ENCODE measurements at regions not wholly inside any gene's neighbourhood (a gene's known extent, or its start where the extent isn't known, plus 50 kb on each side); places are given as distances from the start of the nearest gene placed in this dataset.
"Not testable (repeated sequence)": the region's sequence is repeated elsewhere in the genome, so short reads cannot be mapped to it uniquely, and the experiment has no call there.

- H3K9ac ChIP-seq (ENCODE audit: low read depth, low read length) = no peak overlapping the region
- H3K36me3 ChIP-seq (ENCODE audit: insufficient read depth, low read length) = no peaks in the 10 kb centered on the region
- no peaks in the 10 kb centered on the region for H3K4me1 ChIP-seq (ENCODE audit: insufficient read depth, low read length)
- no peaks in the 10 kb centered on the region for H3K9me3 ChIP-seq (ENCODE audit: control insufficient read depth, insufficient read depth, low read length)
Observed at GRCh38 chr3:15887261-15887660, 89.5 kb upstream of the ANKRD28 start.

GRCh38 chr3:15889936-15890335 is 92.2 kb upstream of the ANKRD28 start:
- H3K9ac ChIP-seq (ENCODE audit: low read depth, low read length) = no peak overlapping the region
- H3K36me3 ChIP-seq (ENCODE audit: insufficient read depth, low read length) = no peaks in the 10 kb centered on the region; the same call in 1 of the 2 replicates
- H3K4me1 ChIP-seq (ENCODE audit: insufficient read depth, low read length) = peaks cover 11% of the 10 kb centered on the region
- no peaks in the 10 kb centered on the region for H3K9me3 ChIP-seq (ENCODE audit: control insufficient read depth, insufficient read depth, low read length)

- H3K9me3 ChIP-seq (ENCODE audit: control insufficient read depth, insufficient read depth, low read length) = peaks cover 4% of the 10 kb centered on the region; the same call in 1 of the 2 replicates
- peaks cover 11% of the 10 kb centered on the region for H3K4me1 ChIP-seq (ENCODE audit: insufficient read depth, low read length)
- no peaks in the 10 kb centered on the region; the same call in 1 of the 2 replicates for H3K36me3 ChIP-seq (ENCODE audit: insufficient read depth, low read length)
- H3K9ac ChIP-seq (ENCODE audit: low read depth, low read length) = no peak overlapping the region
Observed at GRCh38 chr3:15892311-15893227, 94.8 kb upstream of the ANKRD28 start.

- Histone ChIP-seq H3K36me3 (ENCODE audit: insufficient read depth, low read length) (no peaks in the 10 kb centered on the region; the same call in 1 of the 2 replicates), H3K9ac (ENCODE audit: low read depth, low read length) (no peak overlapping the region), H3K4me1 (ENCODE audit: insufficient read depth, low read length) (peaks cover 11% of the 10 kb centered on the region), H3K9me3 (ENCODE audit: control insufficient read depth, insufficient read depth, low read length) (peaks cover 4% of the 10 kb centered on the region; the same call in 1 of the 2 replicates)
Observed at GRCh38 chr3:15894382-15894781, 96.6 kb upstream of the ANKRD28 start.

GRCh38 chr3:15896500-15896899 is 98.7 kb upstream of the ANKRD28 start:
- Histone ChIP-seq H3K9me3 (ENCODE audit: control insufficient read depth, insufficient read depth, low read length) (peaks cover 4% of the 10 kb centered on the region; the same call in 1 of the 2 replicates), H3K4me1 (ENCODE audit: insufficient read depth, low read length) (peaks cover 11% of the 10 kb centered on the region), H3K9ac (ENCODE audit: low read depth, low read length) (no peak overlapping the region), H3K36me3 (ENCODE audit: insufficient read depth, low read length) (no peaks in the 10 kb centered on the region; the same call in 1 of the 2 replicates)

GRCh38 chr3:15899388-15899787 is 101.6 kb upstream of the ANKRD28 start:
- H3K36me3 ChIP-seq (ENCODE audit: insufficient read depth, low read length) = no peaks in the 10 kb centered on the region

GRCh38 chr3:15903164-15903563 is 105.4 kb upstream of the ANKRD28 start:
- H3K36me3 ChIP-seq (ENCODE audit: insufficient read depth, low read length) = no peaks in the 10 kb centered on the region
- H3K9ac ChIP-seq (ENCODE audit: low read depth, low read length) = no peak overlapping the region
- no peaks in the 10 kb centered on the region for H3K4me1 ChIP-seq (ENCODE audit: insufficient read depth, low read length)
- H3K9me3 ChIP-seq (ENCODE audit: control insufficient read depth, insufficient read depth, low read length) = no peaks in the 10 kb centered on the region

More at GRCh38 chr3:15899388-15899787, 101.6 kb upstream of the ANKRD28 start:
- Histone ChIP-seq H3K4me1 (ENCODE audit: insufficient read depth, low read length) (peaks cover 1% of the 10 kb centered on the region; the same call in 1 of the 2 replicates), H3K9ac (ENCODE audit: low read depth, low read length) (no peak overlapping the region), H3K9me3 (ENCODE audit: control insufficient read depth, insufficient read depth, low read length) (peaks cover 4% of the 10 kb centered on the region; the same call in 1 of the 2 replicates)

- Histone ChIP-seq H3K36me3 (ENCODE audit: insufficient read depth, low read length) (no peaks in the 10 kb centered on the region), H3K9ac (ENCODE audit: low read depth, low read length) (no peak overlapping the region), H3K4me1 (ENCODE audit: insufficient read depth, low read length) (no peaks in the 10 kb centered on the region), H3K9me3 (ENCODE audit: control insufficient read depth, insufficient read depth, low read length) (no peaks in the 10 kb centered on the region)
Observed at GRCh38 chr3:15903759-15904720, 106.3 kb upstream of the ANKRD28 start.

- H3K9me3 ChIP-seq (ENCODE audit: control insufficient read depth, insufficient read depth, low read length) = no peaks in the 10 kb centered on the region
- H3K4me1 ChIP-seq (ENCODE audit: insufficient read depth, low read length) = no peaks in the 10 kb centered on the region
- H3K9ac ChIP-seq (ENCODE audit: low read depth, low read length) = no peak overlapping the region
- no peaks in the 10 kb centered on the region for H3K36me3 ChIP-seq (ENCODE audit: insufficient read depth, low read length)
Observed at GRCh38 chr3:15905041-15905440, 107.3 kb upstream of the ANKRD28 start.

- H3K4me1 ChIP-seq (ENCODE audit: insufficient read depth, low read length); H3K9ac ChIP-seq (ENCODE audit: low read depth, low read length); H3K36me3 ChIP-seq (ENCODE audit: insufficient read depth, low read length); H3K9me3 ChIP-seq (ENCODE audit: control insufficient read depth, insufficient read depth, low read length): not testable (repeated sequence)
Observed at GRCh38 chr3:15907403-15907802, 109.6 kb upstream of the ANKRD28 start.

- Histone ChIP-seq H3K9me3 (ENCODE audit: control insufficient read depth, insufficient read depth, low read length) (no peaks in the 10 kb centered on the region), H3K9ac (ENCODE audit: low read depth, low read length) (no peak overlapping the region), H3K36me3 (ENCODE audit: insufficient read depth, low read length) (no peaks in the 10 kb centered on the region), H3K4me1 (ENCODE audit: insufficient read depth, low read length) (no peaks in the 10 kb centered on the region)
Observed at GRCh38 chr3:15918988-15919387, 121.2 kb upstream of the ANKRD28 start.

- H3K9ac ChIP-seq (ENCODE audit: low read depth, low read length) = no peak overlapping the region
- no peaks in the 10 kb centered on the region for H3K36me3 ChIP-seq (ENCODE audit: insufficient read depth, low read length)
- no peaks in the 10 kb centered on the region for H3K4me1 ChIP-seq (ENCODE audit: insufficient read depth, low read length)
- H3K9me3 ChIP-seq (ENCODE audit: control insufficient read depth, insufficient read depth, low read length) = no peaks in the 10 kb centered on the region
Observed at GRCh38 chr3:15919971-15920370, 122.2 kb upstream of the ANKRD28 start.

GRCh38 chr3:15923640-15924405 is 126.0 kb upstream of the ANKRD28 start:
- no peaks in the 10 kb centered on the region for H3K4me1 ChIP-seq (ENCODE audit: insufficient read depth, low read length)
- no peak overlapping the region for H3K9ac ChIP-seq (ENCODE audit: low read depth, low read length)
- H3K9me3 ChIP-seq (ENCODE audit: control insufficient read depth, insufficient read depth, low read length) = no peaks in the 10 kb centered on the region
- no peaks in the 10 kb centered on the region for H3K36me3 ChIP-seq (ENCODE audit: insufficient read depth, low read length)

- Histone ChIP-seq H3K4me1 (ENCODE audit: insufficient read depth, low read length) (no peaks in the 10 kb centered on the region), H3K36me3 (ENCODE audit: insufficient read depth, low read length) (no peaks in the 10 kb centered on the region), H3K9me3 (ENCODE audit: control insufficient read depth, insufficient read depth, low read length) (no peaks in the 10 kb centered on the region), H3K9ac (ENCODE audit: low read depth, low read length) (no peak overlapping the region)
Observed at GRCh38 chr3:15924914-15925313, 127.1 kb upstream of the ANKRD28 start.

Measured in ES-I3 (cell line).